ENCODE measurements at regions not wholly inside any gene's neighbourhood (a gene's known extent, or its start where the extent isn't known, plus 50 kb on each side); places are given as distances from the start of the nearest gene placed in this dataset.

DNA sequence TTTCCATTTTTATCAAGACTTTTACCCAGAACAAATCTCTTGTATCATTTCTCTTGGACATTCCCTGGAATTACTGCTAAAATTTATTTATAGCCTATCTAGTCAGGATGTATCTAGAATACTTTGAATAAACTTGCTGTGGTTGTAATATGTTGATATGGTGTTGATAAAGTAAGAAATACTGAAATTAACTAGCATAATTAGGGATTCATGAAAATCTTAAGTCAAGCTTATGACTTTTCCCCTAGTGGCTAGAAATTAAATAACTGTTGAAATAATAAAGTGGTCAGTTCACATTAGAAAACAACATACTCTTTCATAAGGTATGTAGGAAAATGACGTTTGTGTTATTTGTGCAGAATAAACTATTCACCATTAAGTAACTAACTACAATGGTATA lies 73.1 kb upstream of the ANKRD50 start:
- Histone ChIP-seq H3K36me3 (ENCODE audit: control insufficient read depth, insufficient read depth, low read length) (no peaks in the 10 kb centered on the region), H3K4me3 (replicated peaks; ENCODE audit: low read depth, low read length) (no peak overlapping the region), H3K27me3 (replicated peaks; ENCODE audit: control insufficient read depth, insufficient read depth, low read length) (no peaks in the 10 kb centered on the region)
- TF ChIP-seq CTCF (IDR thresholded peaks at IDR 0.05; ENCODE audit: insufficient read depth, low read length, poor library complexity, severe bottlenecking): no peak
- no peak for DNase-seq (ENCODE audit: extremely low read depth, insufficient read length)

DNA sequence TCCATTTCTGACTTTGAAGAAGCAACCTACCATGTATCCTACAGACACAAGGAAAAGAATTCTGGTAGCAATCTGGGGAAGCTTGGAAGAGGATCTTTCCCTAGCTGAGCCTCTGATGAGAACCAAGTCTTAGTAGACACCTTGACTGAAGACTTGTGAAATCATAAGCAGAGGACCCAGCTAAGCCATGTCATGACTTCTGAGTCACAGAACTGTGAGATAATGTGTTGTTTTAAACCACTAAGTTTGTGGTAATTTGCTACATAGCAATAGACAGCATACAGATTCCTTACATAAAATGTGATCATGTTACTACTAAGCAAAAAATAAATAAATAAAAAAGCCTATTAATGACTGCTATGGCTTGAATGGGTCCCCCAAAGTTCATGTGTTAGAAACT lies 71.3 kb upstream of the ANKRD50 start:
- TF ChIP-seq CTCF (IDR thresholded peaks at IDR 0.05; ENCODE audit: insufficient read depth, low read length, poor library complexity, severe bottlenecking): no peak
- Histone ChIP-seq H3K4me3 (replicated peaks; ENCODE audit: low read depth, low read length) (no peak overlapping the region), H3K36me3 (ENCODE audit: control insufficient read depth, insufficient read depth, low read length) (no peaks in the 10 kb centered on the region), H3K27me3 (replicated peaks; ENCODE audit: control insufficient read depth, insufficient read depth, low read length) (no peaks in the 10 kb centered on the region)
- DNase-seq (ENCODE audit: extremely low read depth, insufficient read length): no peak

DNA sequence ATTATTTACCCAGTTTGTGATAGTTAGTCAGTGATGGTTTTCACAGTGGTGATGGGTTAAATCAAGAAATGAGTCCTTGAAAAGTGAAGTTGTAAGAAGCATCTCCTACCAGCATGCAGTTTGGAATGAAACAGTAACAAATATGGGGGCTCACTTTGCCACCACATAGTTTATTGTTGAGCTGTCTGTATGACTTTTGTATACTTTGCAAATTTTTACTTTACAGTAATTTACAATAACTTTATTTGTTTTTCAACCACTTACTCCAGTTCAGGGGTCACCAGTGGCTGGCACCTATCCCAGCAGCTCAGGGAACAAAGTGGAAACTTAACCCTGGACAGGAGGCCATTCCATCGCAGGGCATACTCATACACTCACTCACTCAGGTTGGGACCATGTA lies 64.5 kb upstream of the ANKRD50 start:
- TF ChIP-seq CTCF (IDR thresholded peaks at IDR 0.05; ENCODE audit: insufficient read depth, low read length, poor library complexity, severe bottlenecking): no peak
- DNase-seq (ENCODE audit: extremely low read depth, insufficient read length): no peak

GRCh38 chr4:124768596-124769365 lies 56.2 kb upstream of the ANKRD50 start:
- Histone ChIP-seq H3K4me3 (replicated peaks; ENCODE audit: low read depth, low read length) (no peak overlapping the region), H3K27me3 (replicated peaks; ENCODE audit: control insufficient read depth, insufficient read depth, low read length) (no peaks in the 10 kb centered on the region), H3K36me3 (ENCODE audit: control insufficient read depth, insufficient read depth, low read length) (no peaks in the 10 kb centered on the region)
- TF ChIP-seq CTCF (IDR thresholded peaks at IDR 0.05; ENCODE audit: insufficient read depth, low read length, poor library complexity, severe bottlenecking): no peak
- no peak for DNase-seq (ENCODE audit: extremely low read depth, insufficient read length)

More for the DNA sequence above, 64.5 kb upstream of the ANKRD50 start:
- Histone ChIP-seq H3K36me3 (ENCODE audit: control insufficient read depth, insufficient read depth, low read length) (no peaks in the 10 kb centered on the region), H3K27me3 (replicated peaks; ENCODE audit: control insufficient read depth, insufficient read depth, low read length) (no peaks in the 10 kb centered on the region), H3K4me3 (replicated peaks; ENCODE audit: low read depth, low read length) (no peak overlapping the region)

DNA sequence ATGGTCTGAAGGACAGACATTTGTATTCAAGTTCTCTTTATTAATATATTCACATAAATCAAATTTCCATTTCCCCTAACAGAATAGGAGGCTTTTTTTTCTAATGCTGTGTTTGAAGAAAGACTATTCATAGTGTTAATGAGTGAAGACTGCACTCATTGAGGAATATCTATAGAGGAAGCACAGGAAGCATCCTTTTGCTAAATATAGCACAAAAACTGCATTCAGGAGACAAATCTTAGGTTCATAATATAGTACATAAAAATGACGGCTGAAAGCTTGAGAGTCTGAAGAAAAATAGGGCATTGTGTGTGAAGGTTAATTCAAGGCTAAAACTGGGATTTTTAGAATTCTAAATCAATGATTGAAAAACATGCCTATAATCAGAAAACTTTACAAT lies 50.4 kb upstream of the ANKRD50 start:
- no peak overlapping the region for H3K4me3 ChIP-seq (replicated peaks; ENCODE audit: low read depth, low read length)
- DNase-seq (ENCODE audit: extremely low read depth, insufficient read length): no peak
- no peak for TF ChIP-seq CTCF (IDR thresholded peaks at IDR 0.05; ENCODE audit: insufficient read depth, low read length, poor library complexity, severe bottlenecking)
- H3K36me3 ChIP-seq (ENCODE audit: control insufficient read depth, insufficient read depth, low read length): no peaks in the 10 kb centered on the region
- H3K27me3 ChIP-seq (replicated peaks; ENCODE audit: control insufficient read depth, insufficient read depth, low read length): no peaks in the 10 kb centered on the region
